HG02970 (cell line): ENCODE measurements at regions not wholly inside any gene's neighbourhood (a gene's known extent, or its start where the extent isn't known, plus 50 kb on each side); places are given as distances from the start of the nearest gene placed in this dataset.

Experiments
- ATAC-seq: cut with Tn5 transposase; IDR thresholded peaks from one replicate; pipeline ENCODE4 v1.9.1; 2021; ENCODE audit warnings: mild to moderate bottlenecking, moderate library complexity, moderate number of reproducible peaks; ENCODE audit not compliant: unreplicated experiment, low FRiP score

DNA sequence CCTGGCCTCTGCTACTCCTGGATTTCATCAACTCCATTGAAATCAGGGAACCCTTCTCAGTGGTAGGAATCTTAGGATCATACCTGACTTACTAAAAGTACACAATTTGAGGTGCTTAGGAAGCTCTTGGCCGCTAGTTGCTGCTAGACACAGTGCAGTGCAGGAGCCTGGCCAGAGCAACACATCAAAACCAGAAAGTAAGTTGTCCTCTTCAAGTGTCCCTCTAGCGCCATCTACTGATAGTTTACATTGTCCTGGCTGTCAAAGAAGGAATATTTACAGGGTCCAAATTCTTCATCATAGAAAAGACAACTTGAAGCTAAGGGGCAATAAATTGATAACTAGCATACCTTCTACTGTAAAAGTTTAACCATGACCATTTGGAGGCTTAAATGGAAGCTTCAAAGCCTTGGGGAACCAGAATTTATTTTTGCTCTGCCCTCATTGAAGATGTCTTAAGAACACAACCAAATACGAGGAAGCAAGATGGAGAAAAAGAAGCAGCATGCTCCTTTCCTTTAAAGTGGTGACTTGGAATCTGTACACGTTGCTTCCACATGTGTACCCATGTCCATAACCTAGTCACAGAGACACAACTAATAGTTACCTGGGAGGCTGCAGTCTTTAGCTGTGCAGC lies 889.1 kb upstream of the GCFC2 start:
- peak; percentile 99 for ATAC-seq

DNA sequence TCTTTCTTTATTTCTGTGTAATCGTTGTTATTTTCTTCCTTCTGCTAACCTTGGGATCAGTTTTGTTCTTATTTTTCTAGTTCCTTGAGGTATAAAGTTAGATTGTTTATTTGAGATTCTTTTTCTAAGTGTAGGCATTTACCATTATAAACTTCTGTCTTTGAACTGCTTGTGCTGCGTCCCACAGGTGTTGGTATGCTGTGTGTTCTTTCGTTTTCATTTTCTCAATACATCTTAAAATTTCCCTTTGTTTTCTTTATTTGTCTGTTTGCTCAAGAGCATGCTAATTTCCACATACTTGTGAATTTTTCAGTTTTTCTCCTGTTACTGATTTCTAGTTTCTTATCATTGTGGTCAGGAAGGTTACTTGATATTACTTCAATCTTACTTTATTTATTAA lies 873.8 kb upstream of the GCFC2 start:
- no peak for ATAC-seq

DNA sequence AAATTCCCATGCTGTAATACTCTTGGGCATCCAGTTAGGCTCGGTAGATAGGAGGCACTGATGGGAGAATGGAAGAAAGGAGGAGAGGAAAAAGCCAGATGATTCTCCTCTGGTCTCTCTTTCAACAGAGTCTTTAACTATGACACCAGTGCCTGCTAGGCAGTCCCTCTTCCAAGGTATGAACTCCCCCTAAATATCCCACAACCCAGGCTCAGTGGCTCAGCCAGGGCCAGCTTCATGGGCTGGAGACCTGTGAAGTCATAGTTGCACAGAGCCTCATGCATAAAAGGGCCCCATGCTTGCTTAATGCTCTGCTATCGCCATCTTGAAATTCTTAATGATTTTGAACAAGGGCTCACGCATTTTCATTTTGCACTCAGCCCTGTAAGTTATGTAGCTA lies 869.2 kb upstream of the GCFC2 start:
- ATAC-seq: no peak

DNA sequence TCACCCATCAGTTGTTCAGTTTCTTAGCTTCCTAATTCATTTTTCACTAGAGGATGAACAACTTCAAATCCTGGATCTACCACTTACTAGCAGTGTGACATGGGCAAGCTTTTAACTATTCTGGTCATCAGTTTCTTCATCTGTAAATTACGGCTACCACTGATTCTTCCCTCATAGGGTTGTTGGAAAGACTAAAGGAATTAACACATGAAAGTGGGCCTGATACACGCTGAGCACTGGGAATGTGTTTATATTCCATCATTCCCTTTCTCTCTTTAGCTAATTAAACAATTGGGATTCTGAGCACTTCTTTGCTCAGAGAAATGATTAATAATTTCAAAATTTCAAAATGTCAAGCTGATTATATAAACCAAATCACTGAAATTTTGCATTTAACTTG lies 862.3 kb upstream of the GCFC2 start:
- no peak for ATAC-seq

DNA sequence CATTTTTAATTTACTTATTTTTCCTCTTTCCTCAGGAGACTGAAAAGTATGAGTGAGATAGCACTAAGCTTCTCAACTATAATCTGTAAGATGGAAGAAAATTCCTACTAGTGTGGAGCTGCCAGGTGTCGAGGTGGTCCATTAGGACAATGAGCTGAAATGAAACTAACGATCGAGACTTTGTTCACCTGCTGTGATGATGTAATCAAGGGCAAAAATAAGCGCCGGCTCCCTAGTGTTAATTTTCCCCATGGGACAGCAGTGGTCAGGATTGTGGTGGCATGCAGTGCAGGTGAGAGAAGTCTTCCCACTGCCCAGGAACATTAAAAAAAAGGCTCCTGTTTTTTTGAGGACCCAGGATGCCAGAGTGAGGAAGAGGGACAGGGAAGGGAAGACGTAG lies 859.1 kb upstream of the GCFC2 start:
- ATAC-seq: no peak

DNA sequence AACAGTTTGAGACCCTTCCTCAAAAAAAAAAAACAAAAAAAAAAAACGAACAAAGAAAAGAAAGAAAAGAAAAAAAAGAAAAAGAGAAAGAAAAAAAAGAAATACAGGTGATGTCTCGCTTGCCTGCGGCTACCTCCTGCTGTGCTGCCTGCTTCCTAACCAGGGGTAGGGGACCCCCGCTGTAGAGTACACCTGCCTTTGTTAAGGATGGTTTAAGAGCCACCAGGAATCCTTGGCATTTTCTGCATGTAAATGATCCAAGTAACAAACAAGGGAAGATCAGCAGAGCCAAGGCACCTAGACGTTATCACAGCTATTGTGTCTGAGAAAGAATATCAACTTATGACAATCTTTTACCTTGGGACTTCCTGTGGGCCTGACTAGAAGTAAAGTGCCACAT lies 856.8 kb upstream of the GCFC2 start:
- no peak for ATAC-seq

DNA sequence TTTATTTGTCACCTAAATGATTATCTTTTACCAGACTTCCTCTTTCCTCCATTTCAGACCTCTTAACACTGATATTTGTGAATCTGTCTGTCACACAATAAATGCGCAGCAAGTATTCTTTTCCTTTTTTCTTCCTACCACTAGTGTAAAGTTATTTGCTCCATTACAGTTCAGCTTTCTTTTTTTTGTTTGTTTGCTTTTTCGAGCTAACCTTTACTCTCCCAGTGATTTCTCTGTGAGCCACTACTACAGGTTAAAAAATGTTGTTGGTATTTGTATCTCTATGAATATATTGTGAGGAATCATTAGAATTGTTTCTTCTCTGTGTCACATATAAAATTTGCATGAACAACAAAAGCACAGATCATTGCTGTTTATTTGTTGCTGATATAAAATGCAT lies 854.0 kb upstream of the GCFC2 start:
- ATAC-seq: no peak

DNA sequence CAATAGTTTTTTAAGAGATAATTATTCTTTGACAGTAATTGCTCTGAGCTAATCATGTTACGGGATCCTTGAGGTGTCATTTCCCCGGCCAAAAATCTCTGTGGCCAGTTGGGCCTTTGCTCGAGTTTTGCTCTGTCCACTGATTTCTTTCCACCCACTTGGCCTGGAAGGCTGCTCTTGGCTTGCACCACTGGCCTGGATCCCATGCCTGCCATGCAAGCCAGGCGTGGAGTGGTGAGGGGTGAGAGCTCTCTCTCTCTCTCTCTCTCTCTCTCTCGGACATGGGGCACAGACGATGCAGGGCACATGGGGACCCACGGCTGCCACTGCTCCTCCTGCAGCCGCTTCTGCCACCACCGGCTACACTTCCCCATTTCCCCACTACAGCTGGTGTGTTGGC lies 853.0 kb upstream of the GCFC2 start:
- ATAC-seq: no peak

DNA sequence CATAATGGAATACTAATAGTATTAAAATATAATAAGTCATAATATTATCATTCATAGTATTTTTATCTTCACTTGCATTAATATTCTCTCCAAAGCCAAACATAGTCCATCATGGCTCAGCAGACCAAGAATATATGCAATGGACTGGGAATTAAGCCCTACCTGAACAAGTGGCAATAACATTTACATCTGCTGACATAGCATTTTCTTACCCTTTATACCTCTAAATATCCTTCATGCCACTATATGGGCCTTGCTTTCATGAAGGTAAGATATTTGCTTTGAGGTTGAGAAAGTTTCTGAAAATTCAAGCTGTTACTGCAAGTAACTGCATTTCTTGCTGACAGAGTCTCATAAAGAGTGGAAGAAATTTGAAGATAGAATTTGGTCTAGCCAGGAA lies 847.4 kb upstream of the GCFC2 start:
- ATAC-seq: no peak

DNA sequence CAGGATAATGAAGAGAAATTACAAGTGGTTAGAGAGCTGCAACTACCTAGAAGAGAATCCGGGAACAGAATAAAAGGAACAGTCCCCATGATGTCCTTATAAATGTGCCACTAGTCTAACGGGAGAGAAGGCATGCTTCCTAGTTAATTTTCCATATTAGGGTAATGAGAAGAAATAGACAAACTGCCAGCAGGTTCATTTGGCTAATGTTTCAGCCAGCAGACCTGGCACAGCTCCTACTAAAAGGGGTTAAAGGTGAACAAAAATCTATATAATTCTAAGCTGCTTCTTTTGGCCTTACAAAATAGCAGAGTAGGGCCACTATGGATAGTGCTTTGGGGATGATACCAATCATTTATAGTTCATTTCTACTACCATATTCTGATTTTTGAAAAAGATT lies 845.3 kb upstream of the GCFC2 start:
- ATAC-seq: no peak

DNA sequence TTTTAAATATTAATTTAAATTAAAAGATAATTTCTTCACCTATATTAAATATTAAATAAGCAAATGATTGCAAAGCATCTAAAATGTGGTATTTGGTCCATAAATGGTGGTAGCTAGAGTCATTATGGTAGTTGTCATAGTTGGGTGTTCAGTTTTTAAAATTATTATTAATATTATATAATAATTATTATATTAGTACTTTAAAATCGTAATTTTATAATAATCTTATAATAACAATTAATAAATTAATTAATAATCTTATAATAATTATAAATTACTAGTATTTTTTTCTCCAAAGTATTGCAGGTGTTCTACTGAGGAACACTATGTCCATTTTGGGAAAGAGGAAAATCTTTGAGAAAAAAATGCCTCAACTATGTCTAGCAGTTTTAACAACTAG lies 835.5 kb upstream of the GCFC2 start:
- no peak for ATAC-seq

DNA sequence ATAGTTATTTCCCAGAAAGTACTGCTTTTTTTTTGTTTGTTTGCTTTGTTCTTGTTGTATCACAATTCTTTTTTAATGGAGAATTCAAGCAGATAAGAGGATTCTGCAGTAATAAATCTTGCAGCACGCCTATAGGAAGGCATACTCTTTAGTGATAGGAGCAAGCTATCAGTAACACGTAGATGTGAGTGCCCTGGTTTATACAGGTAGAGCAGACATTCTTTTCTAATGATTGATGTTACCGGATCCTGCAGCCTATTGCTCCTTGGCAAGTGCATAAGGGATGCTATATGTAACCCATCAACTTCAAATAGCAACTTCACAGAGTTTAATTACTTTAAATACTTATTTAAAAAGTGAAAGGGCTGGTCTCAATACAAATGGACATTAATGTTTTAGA lies 834.2 kb upstream of the GCFC2 start:
- ATAC-seq: no peak

DNA sequence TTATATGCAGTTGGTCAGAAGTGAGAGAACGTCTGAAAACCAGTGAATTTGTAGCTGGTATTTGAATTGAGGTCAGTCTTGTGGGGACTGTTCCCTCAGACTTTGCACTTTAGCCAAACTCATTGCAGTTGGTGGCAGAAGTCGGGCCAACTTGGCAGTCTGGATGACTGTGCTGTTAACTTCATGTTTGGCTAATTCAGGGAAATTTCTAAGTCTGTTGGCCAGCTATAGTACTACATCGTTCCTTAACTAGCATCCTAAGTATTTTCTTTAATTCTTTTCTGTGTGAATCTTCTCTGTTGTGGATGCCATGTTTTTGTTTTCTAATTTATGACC lies 806.8 kb upstream of the GCFC2 start:
- ATAC-seq: no peak

DNA sequence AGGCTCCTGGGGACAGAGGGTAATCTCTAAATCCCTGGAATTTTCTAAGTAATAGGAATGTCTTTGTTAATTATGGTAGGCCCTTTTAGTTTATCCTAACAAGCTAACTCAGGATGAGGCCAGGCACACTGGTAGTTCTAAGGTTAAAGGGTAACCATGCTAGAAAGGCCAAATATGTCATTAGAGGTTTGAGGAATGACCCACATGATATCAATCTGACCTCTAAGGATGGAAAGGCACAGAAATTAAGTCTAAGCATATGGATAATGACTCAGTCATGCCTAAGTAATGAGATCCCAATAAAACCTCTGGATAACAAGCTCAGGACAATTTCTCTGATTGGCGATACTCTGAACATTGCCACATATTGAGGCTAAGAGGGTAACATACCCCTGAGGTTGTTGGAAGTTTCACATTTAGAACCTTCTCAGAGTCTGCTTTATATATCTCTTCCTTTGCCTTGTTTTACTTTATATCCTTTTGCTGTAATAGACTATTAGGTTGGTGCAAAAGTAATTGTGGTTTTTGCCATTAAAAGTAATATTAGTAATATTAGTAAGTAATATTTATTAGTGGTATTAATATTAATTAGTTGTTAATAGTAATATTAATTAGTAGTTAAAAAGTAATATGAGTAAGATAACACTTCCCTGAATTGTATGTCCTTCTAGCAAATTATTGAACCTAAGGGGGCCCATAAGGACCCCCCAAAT lies 806.3 kb upstream of the GCFC2 start:
- ATAC-seq: no peak

DNA sequence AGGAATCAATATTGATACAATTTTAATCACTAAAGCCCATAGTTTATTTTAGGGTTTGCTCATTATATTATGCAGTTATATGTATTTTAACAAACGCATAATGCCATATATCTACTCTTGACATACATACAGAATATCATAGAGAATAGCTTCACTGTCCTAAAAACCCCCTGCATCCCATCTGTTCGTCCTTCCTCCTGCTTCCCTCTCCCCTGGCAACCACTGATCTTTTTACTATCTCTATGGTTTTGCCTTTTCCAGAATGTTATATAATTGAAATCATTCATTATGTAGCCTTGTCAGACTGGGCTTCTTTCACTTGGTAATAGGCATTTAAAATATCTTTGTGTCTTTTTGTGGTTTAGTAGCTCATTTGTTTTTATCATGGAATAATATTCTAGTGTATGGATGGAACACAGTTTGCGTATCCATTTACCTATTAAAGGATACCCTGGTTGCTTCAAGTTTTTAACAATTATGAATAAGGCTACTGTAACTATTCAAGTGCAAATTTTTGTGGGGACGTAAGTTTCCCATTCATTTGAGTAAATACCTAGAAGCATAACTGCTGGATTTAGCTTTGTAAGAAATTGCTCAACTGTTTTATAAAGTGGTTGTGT lies 801.6 kb upstream of the GCFC2 start:
- ATAC-seq: no peak

DNA sequence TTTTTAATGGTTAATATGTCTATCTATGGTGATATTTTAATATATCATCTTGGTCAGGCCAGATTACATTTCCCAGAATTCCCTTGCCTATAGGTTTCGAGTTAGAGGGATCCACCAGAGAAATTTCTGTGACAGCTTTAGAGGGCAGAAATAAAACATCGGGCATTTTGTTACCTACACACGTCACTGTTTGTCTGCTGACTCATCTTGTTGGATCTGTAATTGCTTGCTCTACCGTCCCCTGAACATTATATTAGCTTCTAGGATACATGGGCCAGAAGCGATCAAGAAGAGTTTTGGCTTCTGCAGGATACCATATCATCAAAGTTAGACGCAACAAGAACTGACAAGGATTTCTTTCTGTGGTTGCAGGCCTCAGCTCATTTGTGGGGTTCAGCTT lies 795.8 kb upstream of the GCFC2 start:
- no peak for ATAC-seq

DNA sequence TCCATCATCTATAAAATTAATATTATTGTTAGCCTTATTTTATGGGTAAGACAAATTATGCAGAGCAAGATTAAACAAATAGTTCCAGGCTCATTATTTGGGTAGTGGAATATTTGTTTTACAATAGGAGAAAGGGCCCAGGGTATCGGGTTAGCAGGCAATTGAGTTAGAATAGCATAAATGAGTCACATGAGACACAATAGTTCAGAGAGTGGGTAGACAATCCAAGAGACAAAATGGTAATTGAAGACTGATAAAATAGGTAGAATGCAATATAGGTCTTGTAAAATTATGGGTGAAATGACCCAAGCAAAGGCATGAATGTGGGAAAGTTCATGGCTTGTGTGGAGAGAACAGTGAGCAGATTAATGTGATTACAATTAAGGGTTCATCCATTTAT lies 790.9 kb upstream of the GCFC2 start:
- no peak for ATAC-seq

DNA sequence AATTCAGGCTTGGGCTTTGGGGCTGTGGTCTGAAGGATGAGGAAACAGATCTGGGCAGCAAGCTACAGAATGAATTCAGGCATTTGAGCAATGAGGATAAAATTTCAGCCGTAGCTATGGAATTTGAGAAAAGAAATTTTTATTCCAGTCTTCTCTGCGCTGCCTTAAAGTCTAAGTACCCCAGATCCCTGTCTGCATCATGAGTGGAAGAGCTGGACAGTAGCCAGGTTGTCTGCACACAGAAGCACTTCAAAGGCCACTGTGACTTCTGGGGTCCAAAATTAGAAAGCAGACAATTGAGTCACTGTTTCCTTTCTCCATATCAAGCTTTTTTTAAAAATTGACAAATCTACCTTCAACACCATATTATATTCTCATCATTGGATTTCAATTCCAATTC lies 787.6 kb upstream of the GCFC2 start:
- ATAC-seq: no peak

DNA sequence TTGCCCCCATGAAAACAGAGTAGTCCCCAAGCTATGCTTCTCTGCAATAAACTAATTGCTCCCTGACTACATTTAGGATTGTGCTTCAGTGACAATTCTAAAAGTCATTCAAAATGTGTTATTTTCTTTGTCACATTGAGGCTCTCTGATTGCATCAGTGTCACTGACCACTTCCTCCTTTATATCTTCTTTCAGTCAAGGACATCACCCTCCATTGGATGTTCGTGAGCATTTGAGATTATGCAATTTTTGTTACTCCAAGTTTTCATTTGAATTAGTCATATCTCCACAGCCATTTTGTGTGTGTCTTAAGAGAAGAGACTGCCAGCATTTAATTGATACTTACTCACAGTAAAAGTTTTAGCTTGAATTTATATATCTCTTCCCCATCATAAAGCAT lies 780.8 kb upstream of the GCFC2 start:
- ATAC-seq: no peak

DNA sequence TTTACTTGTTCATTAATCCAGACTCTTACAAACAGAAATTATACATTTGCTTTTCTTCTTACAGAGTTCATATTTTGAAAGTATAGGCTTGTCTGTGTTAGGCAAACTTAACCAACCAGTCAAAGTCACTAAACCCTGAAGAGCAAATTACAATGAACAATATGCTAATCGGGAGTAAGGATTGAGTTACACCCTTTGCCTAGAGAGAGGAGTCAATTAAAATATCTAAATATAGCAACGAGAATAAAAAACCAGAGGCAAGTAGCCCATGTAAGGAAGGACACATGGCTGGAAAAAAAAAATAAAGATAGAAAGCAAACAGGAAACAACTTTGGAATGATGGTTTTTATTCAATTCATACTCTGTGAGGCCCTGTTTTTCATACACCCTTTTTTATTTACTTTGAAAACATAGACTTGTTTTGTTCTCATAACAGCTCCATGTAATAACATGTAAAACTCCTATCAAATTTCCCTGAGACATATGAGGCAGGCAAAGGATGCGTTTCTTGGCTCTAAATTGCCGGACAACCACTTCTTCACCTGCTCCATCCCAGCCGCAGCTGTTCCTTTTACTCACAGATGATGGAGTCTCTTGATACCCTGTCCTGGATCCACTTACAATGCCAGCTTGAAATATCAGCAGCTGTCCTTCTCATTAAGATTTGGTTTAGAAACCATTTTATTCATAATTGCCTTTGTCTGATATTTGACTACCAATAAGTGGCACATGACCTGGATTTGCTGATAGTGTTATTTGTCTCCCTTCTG lies 767.7 kb upstream of the GCFC2 start:
- ATAC-seq: no peak

DNA sequence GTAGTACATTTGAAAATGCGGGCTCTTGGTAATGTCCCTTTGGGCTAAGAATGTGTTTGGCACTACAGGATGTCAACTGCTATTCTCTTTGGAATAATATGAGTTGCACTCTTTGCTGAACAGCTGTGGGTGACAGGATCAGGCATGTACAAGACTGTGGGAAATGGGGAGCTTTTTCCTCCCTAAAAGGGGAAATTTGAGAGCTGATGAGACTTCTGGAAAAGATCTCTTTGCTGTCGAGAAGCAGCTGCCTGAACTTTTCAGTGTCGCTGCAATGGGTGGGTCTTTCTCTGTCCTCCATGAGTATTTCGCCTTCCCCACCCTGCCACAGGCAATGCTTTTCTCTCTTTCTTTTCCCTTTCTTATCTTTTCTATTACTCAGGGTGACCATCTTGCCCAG lies 762.2 kb upstream of the GCFC2 start:
- no peak for ATAC-seq

DNA sequence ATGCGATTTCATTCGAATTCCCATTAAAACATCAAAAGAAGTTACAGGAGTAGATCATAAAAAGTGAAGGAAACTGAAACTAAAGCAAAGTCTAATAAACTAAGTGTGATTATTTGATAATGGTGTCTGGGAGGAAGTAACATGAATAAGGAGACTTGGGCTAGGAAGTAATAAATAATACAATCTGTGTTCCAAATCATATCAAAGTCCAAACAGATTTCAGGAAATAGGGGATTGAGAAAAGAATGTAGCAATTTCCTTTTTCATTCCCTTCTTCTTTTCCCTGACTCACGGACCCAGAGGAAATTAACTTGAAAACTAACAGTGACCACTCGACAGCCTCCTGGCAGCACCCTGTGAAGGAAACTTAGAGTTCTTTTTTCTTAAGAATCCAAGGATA lies 758.4 kb upstream of the GCFC2 start:
- no peak for ATAC-seq
